HCT116 (cell line): ENCODE measurements at regions not wholly inside any gene's neighbourhood (a gene's known extent, or its start where the extent isn't known, plus 50 kb on each side); places are given as distances from the start of the nearest gene placed in this dataset.

Experiments used
- ATAC-seq: fragments of 200-7000 bp; cut with Tn5 transposase; 2 replicates; pipeline ENCODE4 v1.9.1; 2020; ENCODE audit warnings: mild to moderate bottlenecking, moderate library complexity
- BruUV-seq: library from RNA; stranded (reverse); fragments of 400-500 nt; replicated peaks from 2 replicates; lab custom pipeline; 2021; lab: Mats Ljungman, UMichigan
- CTCF ChIA-PET: fragments of 300-600 bp; sonication (Branson Sonifier 250); formaldehyde crosslinking; loops from one replicate; lab custom pipeline; 2021; ENCODE audit warnings: antibody characterized with exemption; lab: Charles Lee
- POLR2A ChIA-PET: fragments of 300-600, 350-600 bp; sonication (Branson Sonifier 250); formaldehyde crosslinking; loops from one replicate; lab custom pipeline; 2021; ENCODE audit warnings: antibody characterized with exemption; lab: Charles Lee
- RAD21 ChIA-PET, 2 experiments: fragments of 300-600 bp; sonication (Branson Sonifier 250); formaldehyde crosslinking; loops; one replicate each; lab custom pipeline; 2023; ENCODE audit warnings: low total read pairs in 2 of 2; ENCODE audit not compliant: uncharacterized antibody in 2 of 2, unreplicated experiment in 2 of 2, low non-redundant PET in 1 of 2; lab: Charles Lee
- DNase-seq: peaks from one replicate; pipeline ENCODE4 v3.0.0-alpha.2; 2010; ENCODE audit warnings: low read depth, low spot score
- H2AFZ ChIP-seq: fragments of 200-600 bp; shearing (Covaris generic), sonication (generic); 2 replicates; pipeline ENCODE4 v1.6.1; 2017; ENCODE audit warnings: low read depth, mixed run types, mixed read lengths, antibody characterized with exemption, low read length; ENCODE audit not compliant: poor library complexity, severe bottlenecking
- H3K27ac ChIP-seq: 2 replicates; pipeline ENCODE4 v1.5.1; 2012; ENCODE audit warnings: low read depth, low read length
- H3K27me3 ChIP-seq: fragments of 200-600 bp; sonication (generic); 2 replicates; pipeline ENCODE4 v1.6.1; 2016; ENCODE audit warnings: mixed run types, low read length, mixed read lengths; ENCODE audit not compliant: insufficient read depth
- H3K36me3 ChIP-seq, 2 experiments: fragments of 200-500 bp in 1 of 2; fragments of 200-600 bp in 1 of 2; sonication (Bioruptor generic) in 1 of 2; sonication (generic) in 1 of 2; 2 replicates each; pipeline versions ENCODE4 v1.5.1 to v1.6.1; 2014 to 2016; ENCODE audit warnings: low read length in 2 of 2, inconsistent platforms in 1 of 2, mixed read lengths in 1 of 2, mixed run types in 1 of 2; ENCODE audit not compliant: insufficient read depth in 2 of 2, control insufficient read depth in 1 of 2
- H3K4me1 ChIP-seq, 2 experiments: fragments of 200-600 bp in 1 of 2; sonication (generic) in 1 of 2; 2 replicates each; pipeline versions ENCODE4 v1.5.1 to v1.6.1; 2012 to 2017; ENCODE audit warnings: low read length in 2 of 2, inconsistent platforms in 1 of 2, mild to moderate bottlenecking in 1 of 2, mixed read lengths in 1 of 2, mixed run types in 1 of 2, moderate library complexity in 1 of 2; ENCODE audit not compliant: insufficient read depth in 2 of 2, control insufficient read depth in 1 of 2
- H3K4me2 ChIP-seq: fragments of 200-600 bp; sonication (generic); 2 replicates; pipeline ENCODE4 v1.6.1; 2017; ENCODE audit warnings: mixed run types, low read length, mixed read lengths
- H3K4me3 ChIP-seq, 2 experiments: fragments of 200-600 bp in 1 of 2; sonication (generic) in 1 of 2; replicated peaks in 1 of 2; 2 replicates each; pipeline ENCODE4 v1.5.1; 2011 to 2016; ENCODE audit warnings: low read length in 2 of 2, control low read depth in 1 of 2, low read depth in 1 of 2, mild to moderate bottlenecking in 1 of 2, mixed read lengths in 1 of 2, mixed run types in 1 of 2
- H3K79me2 ChIP-seq: fragments of 200-600 bp; sonication (generic); 2 replicates; pipeline ENCODE4 v1.6.1; 2017; ENCODE audit warnings: mild to moderate bottlenecking, mixed run types, low read length, moderate library complexity, mixed read lengths; ENCODE audit not compliant: insufficient read depth
- H3K9ac ChIP-seq: fragments of 200-600 bp; sonication (generic); 2 replicates; pipeline ENCODE4 v1.6.1; 2016; ENCODE audit warnings: low read length, mixed read lengths
- H3K9me2 ChIP-seq: fragments of 200-600 bp; sonication (generic), shearing (Covaris generic); 2 replicates; pipeline ENCODE4 v1.6.1; 2017; ENCODE audit warnings: mixed run types, mild to moderate bottlenecking, moderate library complexity; ENCODE audit not compliant: insufficient read depth
- H3K9me3 ChIP-seq, 2 experiments: fragments of 200-500 bp in 1 of 2; fragments of 200-600 bp in 1 of 2; sonication (Bioruptor generic) in 1 of 2; sonication (generic) in 1 of 2; 2 replicates each; pipeline ENCODE4 v1.6.1; 2014 to 2017; ENCODE audit warnings: low read length in 2 of 2, mixed read lengths in 2 of 2, inconsistent platforms in 1 of 2, low read depth in 1 of 2, mild to moderate bottlenecking in 1 of 2, mixed run types in 1 of 2, moderate library complexity in 1 of 2; ENCODE audit not compliant: control insufficient read depth in 1 of 2, insufficient read depth in 1 of 2
- H4K20me1 ChIP-seq: fragments of 200-600 bp; sonication (generic), shearing (Covaris generic); 2 replicates; pipeline ENCODE4 v1.6.1; 2017; ENCODE audit warnings: mixed run types, mild to moderate bottlenecking, moderate library complexity; ENCODE audit not compliant: insufficient read depth
- CBX3 ChIP-seq: IDR thresholded peaks from 2 replicates; pipeline ENCODE4 v1.6.1; 2012; ENCODE audit warnings: low read depth
- ELF1 ChIP-seq: IDR thresholded peaks from 2 replicates; pipeline ENCODE4 v1.6.1; 2012; ENCODE audit warnings: low read depth, borderline replicate concordance
- EZH2 ChIP-seq: fragments of 200-600 bp; sonication (generic); IDR thresholded peaks from 2 replicates; pipeline ENCODE4 v1.6.1; 2017; ENCODE audit warnings: antibody characterized with exemption, mixed run types
- EZH2phosphoT487 ChIP-seq: fragments of 200-600 bp; IDR thresholded peaks from 2 replicates; pipeline ENCODE4 v1.6.1; 2018; ENCODE audit warnings: antibody characterized with exemption, borderline replicate concordance
- FOSL1 ChIP-seq: IDR thresholded peaks from 2 replicates; pipeline ENCODE4 v1.6.1; 2012; ENCODE audit warnings: low read depth
- JUND ChIP-seq: IDR thresholded peaks from 2 replicates; pipeline ENCODE4 v1.6.1; 2012
- POLR2A ChIP-seq: IDR thresholded peaks from 2 replicates; pipeline ENCODE4 v1.7.0; 2011; ENCODE audit warnings: borderline replicate concordance; ENCODE audit not compliant: insufficient read depth, insufficient read length; ENCODE audit errors: extremely low read depth
- POLR2AphosphoS5 ChIP-seq: IDR thresholded peaks from 2 replicates; pipeline ENCODE4 v1.6.1; 2011; ENCODE audit warnings: mild to moderate bottlenecking, low read depth, low read length, moderate library complexity
- RAD21 ChIP-seq: IDR thresholded peaks from 2 replicates; pipeline ENCODE4 v1.6.1; 2012; ENCODE audit warnings: low read depth, mild to moderate bottlenecking
- SIN3A ChIP-seq: IDR thresholded peaks from 2 replicates; pipeline ENCODE4 v1.6.1; 2012; ENCODE audit warnings: low read depth
- SP1 ChIP-seq: IDR thresholded peaks from 2 replicates; pipeline ENCODE4 v1.6.1; 2012; ENCODE audit warnings: low read depth
- TCF7L2 ChIP-seq: IDR thresholded peaks from 2 replicates; pipeline ENCODE4 v1.7.0; 2011; ENCODE audit warnings: borderline replicate concordance, inconsistent platforms; ENCODE audit not compliant: insufficient read depth, insufficient read length; ENCODE audit errors: extremely low read depth
- ZFX ChIP-seq: fragments of 450-650 bp; IDR thresholded peaks from 2 replicates; pipeline ENCODE4 v1.6.1; 2017
- ZNF274 ChIP-seq: fragments of 200-500 bp; sonication (Bioruptor generic); IDR thresholded peaks from 2 replicates; pipeline ENCODE4 v1.6.1; 2014; ENCODE audit warnings: mild to moderate bottlenecking, low read depth, low read length, inconsistent platforms
- intact Hi-C: fragments of 100-400 bp; cut with micrococcal nuclease; formaldehyde crosslinking; loops from 2 replicates; pipeline ENCODE4 v1.10.0; 2022
- TF ChIP-seq, protein P1 (sequence below): IDR thresholded peaks from 2 replicates; pipeline ENCODE4 v1.6.1; 2012; ENCODE audit warnings: low read depth
- TF ChIP-seq, protein P2 (sequence below): IDR thresholded peaks from 2 replicates; pipeline ENCODE4 v1.6.1; 2012

- H3K9me2 ChIP-seq: no peaks in the 10 kb centered on the region
- CTCF ChIA-PET: no interaction called here
- BruUV-seq: no TSS peak
Measured at GRCh38 chr19:31149441-31149941, 199.7 kb downstream of the TSHZ3 start.

GRCh38 chr19:31148671-31149070 is 200.6 kb downstream of the TSHZ3 start:
- Histone ChIP-seq H3K27me3 (no peaks in the 10 kb centered on the region), H3K4me2 (no peak overlapping the region), H3K9ac (no peak overlapping the region), H3K27ac (no peak overlapping the region), H3K4me3 (no peak overlapping the region), H4K20me1 (no peaks in the 10 kb centered on the region), H3K79me2 (no peaks in the 10 kb centered on the region), H3K9me2 (no peaks in the 10 kb centered on the region), H3K9me3 (peaks cover 9 to 16% of the 10 kb centered on the region in 2 experiments; a peak in 2 of 4 replicates), H3K4me1 (no peaks in the 10 kb centered on the region), H3K36me3 (no peaks in the 10 kb centered on the region), H2AFZ (no peak overlapping the region)
- DNase-seq (no peak), ATAC-seq (no peak)
- CTCF ChIA-PET: no interaction called here
- intact Hi-C loops: no loop called here
- POLR2A ChIA-PET: no interaction called here
- RAD21 ChIA-PET: no interaction called here
- BruUV-seq: no TSS peak
- TF ChIP-seq EZH2: no peak
- TF ChIP-seq EZH2phosphoT487: no peak
- no peak for TF ChIP-seq SIN3A
- no peak for TF ChIP-seq ZNF274
- no peak for TF ChIP-seq RAD21
- TF ChIP-seq ELF1: no peak
- TF ChIP-seq SP1: no peak
- no peak for TF ChIP-seq POLR2A
- TF ChIP-seq, protein P1, sequence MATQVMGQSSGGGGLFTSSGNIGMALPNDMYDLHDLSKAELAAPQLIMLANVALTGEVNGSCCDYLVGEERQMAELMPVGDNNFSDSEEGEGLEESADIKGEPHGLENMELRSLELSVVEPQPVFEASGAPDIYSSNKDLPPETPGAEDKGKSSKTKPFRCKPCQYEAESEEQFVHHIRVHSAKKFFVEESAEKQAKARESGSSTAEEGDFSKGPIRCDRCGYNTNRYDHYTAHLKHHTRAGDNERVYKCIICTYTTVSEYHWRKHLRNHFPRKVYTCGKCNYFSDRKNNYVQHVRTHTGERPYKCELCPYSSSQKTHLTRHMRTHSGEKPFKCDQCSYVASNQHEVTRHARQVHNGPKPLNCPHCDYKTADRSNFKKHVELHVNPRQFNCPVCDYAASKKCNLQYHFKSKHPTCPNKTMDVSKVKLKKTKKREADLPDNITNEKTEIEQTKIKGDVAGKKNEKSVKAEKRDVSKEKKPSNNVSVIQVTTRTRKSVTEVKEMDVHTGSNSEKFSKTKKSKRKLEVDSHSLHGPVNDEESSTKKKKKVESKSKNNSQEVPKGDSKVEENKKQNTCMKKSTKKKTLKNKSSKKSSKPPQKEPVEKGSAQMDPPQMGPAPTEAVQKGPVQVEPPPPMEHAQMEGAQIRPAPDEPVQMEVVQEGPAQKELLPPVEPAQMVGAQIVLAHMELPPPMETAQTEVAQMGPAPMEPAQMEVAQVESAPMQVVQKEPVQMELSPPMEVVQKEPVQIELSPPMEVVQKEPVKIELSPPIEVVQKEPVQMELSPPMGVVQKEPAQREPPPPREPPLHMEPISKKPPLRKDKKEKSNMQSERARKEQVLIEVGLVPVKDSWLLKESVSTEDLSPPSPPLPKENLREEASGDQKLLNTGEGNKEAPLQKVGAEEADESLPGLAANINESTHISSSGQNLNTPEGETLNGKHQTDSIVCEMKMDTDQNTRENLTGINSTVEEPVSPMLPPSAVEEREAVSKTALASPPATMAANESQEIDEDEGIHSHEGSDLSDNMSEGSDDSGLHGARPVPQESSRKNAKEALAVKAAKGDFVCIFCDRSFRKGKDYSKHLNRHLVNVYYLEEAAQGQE: no peak
- no peak for TF ChIP-seq TCF7L2
- TF ChIP-seq CBX3: no peak

More at GRCh38 chr19:31149441-31149941, 199.7 kb downstream of the TSHZ3 start:
- no peak overlapping the region for H3K9ac ChIP-seq
- intact Hi-C loops: no loop called here
- RAD21 ChIA-PET: no interaction called here
- no peak overlapping the region for H2AFZ ChIP-seq
- H3K36me3 ChIP-seq: no peaks in the 10 kb centered on the region
- no peak overlapping the region for H3K4me2 ChIP-seq
- no peak overlapping the region for H3K27ac ChIP-seq
- no peaks in the 10 kb centered on the region for H4K20me1 ChIP-seq
- H3K4me3 ChIP-seq: no peak overlapping the region
- DNase-seq: no peak
- H3K27me3 ChIP-seq: no peaks in the 10 kb centered on the region
- H3K9me3 ChIP-seq: peaks cover 9 to 14% of the 10 kb centered on the region in 2 experiments; a peak in 2 of 4 replicates
- TF ChIP-seq CBX3 (no peak), FOSL1 (no peak), SIN3A (no peak), ELF1 (no peak), JUND (no peak), RAD21 (no peak), TCF7L2 (no peak), EZH2phosphoT487 (no peak), POLR2AphosphoS5 (no peak), ZFX (no peak)
- TF ChIP-seq, protein P2, sequence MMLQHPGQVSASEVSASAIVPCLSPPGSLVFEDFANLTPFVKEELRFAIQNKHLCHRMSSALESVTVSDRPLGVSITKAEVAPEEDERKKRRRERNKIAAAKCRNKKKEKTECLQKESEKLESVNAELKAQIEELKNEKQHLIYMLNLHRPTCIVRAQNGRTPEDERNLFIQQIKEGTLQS: no peak
- TF ChIP-seq, all 23 proteins: peak for 0
- Histone ChIP-seq H3K79me2 (no peaks in the 10 kb centered on the region), H3K4me1 (no peaks in the 10 kb centered on the region)
- no peak for ATAC-seq
- POLR2A ChIA-PET: no interaction called here
